T-helper 2 cell treated with Interferon-gamma antibody and Interleukin-4, amounts not matched to agents 5 μg/mL and 100 μg/mL, for 36 hours (primary cell): ENCODE measurements at regions not wholly inside any gene's neighbourhood (a gene's known extent, or its start where the extent isn't known, plus 50 kb on each side); places are given as distances from the start of the nearest gene placed in this dataset.

Experiments
- DNase-seq: peaks from one replicate; pipeline ENCODE4 v3.0.0; 2021; ENCODE audit warnings: low spot score
- H3K27ac Mint-ChIP-seq: one replicate; pipeline ENCODE4 v1.8.0; 2021; ENCODE audit warnings: mild to moderate bottlenecking, mixed read lengths
- H3K27me3 Mint-ChIP-seq: one replicate; pipeline ENCODE4 v1.8.0; 2021; ENCODE audit warnings: low read depth, mixed read lengths
- H3K36me3 Mint-ChIP-seq: one replicate; pipeline ENCODE4 v1.8.0; 2021; ENCODE audit warnings: low read depth, mixed read lengths
- H3K4me1 Mint-ChIP-seq: one replicate; pipeline ENCODE4 v1.8.0; 2021; ENCODE audit warnings: low read depth, mixed read lengths
- H3K4me3 Mint-ChIP-seq: one replicate; pipeline ENCODE4 v1.8.0; 2022; ENCODE audit warnings: mild to moderate bottlenecking, moderate library complexity, mixed read lengths
- H3K9me3 Mint-ChIP-seq: one replicate; pipeline ENCODE4 v1.8.0; 2021; ENCODE audit warnings: mixed read lengths

GRCh38 chr7:155398944-155399343 lies 59.0 kb upstream of the EN2 start:
- Mint-ChIP-seq H3K36me3 (no peaks in the 10 kb centered on the region), H3K4me1 (no peaks in the 10 kb centered on the region), H3K27ac (no peak overlapping the region), H3K9me3 (no peaks in the 10 kb centered on the region), H3K4me3 (no peak overlapping the region), H3K27me3 (peaks cover 7% of the 10 kb centered on the region)
- DNase-seq: no peak

- DNase-seq: no peak
- Mint-ChIP-seq H3K9me3 (no peaks in the 10 kb centered on the region), H3K27ac (no peak overlapping the region), H3K4me3 (no peak overlapping the region), H3K36me3 (no peaks in the 10 kb centered on the region), H3K27me3 (peaks cover 7% of the 10 kb centered on the region), H3K4me1 (no peaks in the 10 kb centered on the region)
Observed at GRCh38 chr7:155399577-155399976, 58.4 kb upstream of the EN2 start.

- Mint-ChIP-seq H3K4me1 (no peaks in the 10 kb centered on the region), H3K27me3 (peaks cover 7% of the 10 kb centered on the region)
Observed at GRCh38 chr7:155401231-155401630, 56.7 kb upstream of the EN2 start.

DNA sequence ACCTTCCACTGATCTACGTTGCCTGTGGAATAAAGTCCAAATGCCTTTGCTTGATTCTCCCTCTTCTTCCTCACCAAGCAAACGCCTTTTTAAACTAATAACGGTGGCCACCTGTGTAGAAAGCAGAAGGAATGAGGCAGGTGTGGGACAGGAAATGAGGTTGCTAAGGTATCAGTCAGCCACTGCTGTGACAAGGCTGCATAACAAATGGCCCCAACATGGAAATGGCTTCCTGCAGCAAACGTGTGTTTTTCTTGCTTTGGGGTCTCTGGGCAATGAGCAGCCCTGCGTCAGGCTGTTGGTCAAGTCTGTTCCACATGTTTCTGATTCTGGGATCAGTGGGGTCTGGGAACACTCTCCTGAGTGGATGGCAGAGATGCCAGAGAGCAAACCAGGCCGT lies 56.0 kb upstream of the EN2 start:
- H3K9me3 Mint-ChIP-seq: no peaks in the 10 kb centered on the region
- H3K4me3 Mint-ChIP-seq: no peak overlapping the region
- DNase-seq: no peak
- H3K36me3 Mint-ChIP-seq: no peaks in the 10 kb centered on the region
- H3K27ac Mint-ChIP-seq: no peak overlapping the region
- H3K27me3 Mint-ChIP-seq: peaks cover 7% of the 10 kb centered on the region
- H3K4me1 Mint-ChIP-seq: no peaks in the 10 kb centered on the region

More at GRCh38 chr7:155401231-155401630, 56.7 kb upstream of the EN2 start:
- Mint-ChIP-seq H3K36me3 (no peaks in the 10 kb centered on the region), H3K9me3 (no peaks in the 10 kb centered on the region), H3K4me3 (no peak overlapping the region), H3K27ac (no peak overlapping the region)
- DNase-seq: no peak

GRCh38 chr7:155402941-155403340 lies 55.0 kb upstream of the EN2 start:
- Mint-ChIP-seq H3K27ac (no peak overlapping the region), H3K36me3 (no peaks in the 10 kb centered on the region), H3K27me3 (peaks cover 7% of the 10 kb centered on the region), H3K4me3 (no peak overlapping the region), H3K9me3 (no peaks in the 10 kb centered on the region), H3K4me1 (no peaks in the 10 kb centered on the region)
- DNase-seq: no peak

- H3K27me3 Mint-ChIP-seq: peaks cover 10% of the 10 kb centered on the region
- no peak overlapping the region for H3K27ac Mint-ChIP-seq
- no peaks in the 10 kb centered on the region for H3K36me3 Mint-ChIP-seq
- no peak for DNase-seq
- H3K4me3 Mint-ChIP-seq: no peak overlapping the region
- H3K9me3 Mint-ChIP-seq: no peaks in the 10 kb centered on the region
- H3K4me1 Mint-ChIP-seq: no peaks in the 10 kb centered on the region
Observed at GRCh38 chr7:155404976-155405375, 53.0 kb upstream of the EN2 start.

DNA sequence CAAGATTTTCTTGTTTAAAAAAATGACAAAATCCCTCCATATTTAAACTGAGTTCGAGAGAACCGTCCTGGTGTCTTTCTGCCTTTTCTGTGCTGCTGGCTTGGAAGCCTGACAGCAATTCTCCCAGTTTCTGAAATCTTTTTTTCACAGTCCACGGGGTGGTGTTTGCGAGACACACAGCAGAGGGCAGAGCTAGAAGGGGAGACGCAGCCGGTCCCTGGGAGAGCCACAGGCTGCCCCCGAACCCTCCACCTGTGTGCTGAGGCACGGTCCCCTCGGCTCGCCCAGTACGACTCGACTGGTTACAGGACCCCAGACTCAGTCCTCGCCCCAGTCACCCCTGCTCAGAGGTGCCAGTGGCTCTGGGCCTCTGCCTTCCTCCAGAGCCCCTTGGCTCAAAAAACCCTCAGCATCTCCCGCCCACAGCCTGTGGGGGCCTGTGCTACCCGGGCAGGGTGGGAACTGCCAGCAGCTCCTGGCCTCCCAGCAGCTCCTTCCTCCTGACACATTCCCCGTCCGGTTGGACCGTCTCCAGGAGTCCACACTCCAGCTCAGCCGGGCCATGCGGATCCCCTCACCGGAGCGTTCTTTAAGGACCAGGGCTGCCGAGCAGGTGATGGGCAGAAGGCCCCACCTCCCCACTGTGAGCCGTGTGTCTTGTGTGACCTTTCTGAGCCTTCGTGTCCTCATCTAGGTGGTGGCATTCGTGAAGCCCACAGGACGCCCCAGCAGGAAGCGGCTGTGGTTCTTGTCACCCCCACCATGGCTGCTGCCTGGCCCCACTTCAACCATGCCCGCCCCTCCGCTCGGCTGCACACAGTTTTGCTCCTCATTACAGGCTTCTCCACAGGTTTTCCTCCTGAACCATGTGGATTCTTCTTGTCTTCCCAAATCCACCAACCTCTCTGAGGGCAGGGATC lies 52.3 kb upstream of the EN2 start:
- DNase-seq: no peak
- Mint-ChIP-seq H3K4me1 (no peaks in the 10 kb centered on the region), H3K36me3 (no peaks in the 10 kb centered on the region), H3K27me3 (peaks cover 10% of the 10 kb centered on the region), H3K27ac (no peak overlapping the region), H3K4me3 (no peak overlapping the region), H3K9me3 (no peaks in the 10 kb centered on the region)

- no peaks in the 10 kb centered on the region for H3K4me1 Mint-ChIP-seq
- H3K27me3 Mint-ChIP-seq: peaks cover 11% of the 10 kb centered on the region
- no peaks in the 10 kb centered on the region for H3K36me3 Mint-ChIP-seq
- no peaks in the 10 kb centered on the region for H3K9me3 Mint-ChIP-seq
- no peak overlapping the region for H3K4me3 Mint-ChIP-seq
- DNase-seq: no peak
- no peak overlapping the region for H3K27ac Mint-ChIP-seq
Observed at GRCh38 chr7:155407799-155408198, 50.1 kb upstream of the EN2 start.
